ENCODE measurements at regions not wholly inside any gene's neighbourhood (a gene's known extent, or its start where the extent isn't known, plus 50 kb on each side); places are given as distances from the start of the nearest gene placed in this dataset.
A peak's percentile ranks its signal among the peaks of the same experiment; 100 is the strongest.

GRCh38 chr11:15757048-15757698, 599.2 kb downstream of the SOX6 start:
- no peak for DNase-seq
- in situ Hi-C loops (cut with HindIII; ENCODE audit: low pct_ligation_motif_present, low pct_unique_long_range_greater_than_20kb, low sequenced_read_pairs), result no loop called here

GRCh38 chr11:15758857-15759465, 597.4 kb downstream of the SOX6 start:
- no peak for DNase-seq

DNA sequence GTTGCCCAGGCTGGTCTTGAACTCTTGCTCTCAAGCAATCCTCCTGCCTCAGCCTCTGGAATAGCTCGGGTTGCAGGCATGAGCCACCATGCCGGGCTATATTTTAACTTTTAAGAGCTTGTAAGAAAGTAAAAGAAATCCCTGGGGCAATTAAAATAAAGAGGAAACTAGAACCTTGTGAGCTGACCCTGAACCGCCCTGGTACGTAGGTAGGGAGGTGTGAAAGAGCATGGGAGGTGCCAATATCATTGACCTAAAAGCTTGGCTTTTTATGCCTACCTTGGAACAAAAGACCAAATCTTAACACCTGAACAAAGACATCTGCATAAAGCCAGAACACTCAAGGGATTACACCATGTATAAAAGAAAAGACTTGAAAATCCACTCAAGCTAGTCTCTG, 595.1 kb downstream of the SOX6 start:
- DNase-seq, result no peak
- in situ Hi-C loops (cut with HindIII; ENCODE audit: low pct_ligation_motif_present, low pct_unique_long_range_greater_than_20kb, low sequenced_read_pairs), result no loop called here

More at GRCh38 chr11:15758857-15759465, 597.4 kb downstream of the SOX6 start:
- in situ Hi-C loops (cut with HindIII; ENCODE audit: low pct_ligation_motif_present, low pct_unique_long_range_greater_than_20kb, low sequenced_read_pairs), result no loop called here

DNA sequence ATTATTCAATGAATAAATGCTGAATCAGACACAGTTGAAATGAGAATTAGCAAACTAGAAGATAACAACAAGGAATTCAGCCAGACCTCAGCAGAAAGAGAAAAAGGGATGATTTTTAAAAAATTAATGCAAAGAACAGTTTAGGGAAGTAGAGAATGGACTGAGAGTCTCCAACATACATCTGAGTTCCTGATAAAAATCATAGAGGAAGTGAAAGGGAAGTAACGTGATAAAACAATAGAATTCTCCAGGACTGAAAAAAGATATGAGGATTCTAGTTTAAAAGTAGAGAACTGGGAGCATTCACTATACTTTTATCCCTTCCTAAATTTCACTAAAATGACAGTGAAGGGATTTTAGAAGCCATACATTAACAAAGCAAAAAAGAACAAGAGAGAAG, 592.0 kb downstream of the SOX6 start:
- in situ Hi-C loops (cut with HindIII; ENCODE audit: low pct_ligation_motif_present, low pct_unique_long_range_greater_than_20kb, low sequenced_read_pairs), result no loop called here
- no peak for DNase-seq

GRCh38 chr11:15764948-15765347, 591.4 kb downstream of the SOX6 start:
- in situ Hi-C loops (cut with HindIII; ENCODE audit: low pct_ligation_motif_present, low pct_unique_long_range_greater_than_20kb, low sequenced_read_pairs), result no loop called here
- no peak for DNase-seq

- no peak for DNase-seq
- in situ Hi-C loops (cut with HindIII; ENCODE audit: low pct_ligation_motif_present, low pct_unique_long_range_greater_than_20kb, low sequenced_read_pairs), result no loop called here
Observed at GRCh38 chr11:15765530-15765929, 590.8 kb downstream of the SOX6 start.

GRCh38 chr11:15768321-15768720, 588.0 kb downstream of the SOX6 start:
- in situ Hi-C loops (cut with HindIII; ENCODE audit: low pct_ligation_motif_present, low pct_unique_long_range_greater_than_20kb, low sequenced_read_pairs), result no loop called here
- no peak for DNase-seq

- no peak for DNase-seq
- in situ Hi-C loops (cut with HindIII; ENCODE audit: low pct_ligation_motif_present, low pct_unique_long_range_greater_than_20kb, low sequenced_read_pairs), result no loop called here
Observed at GRCh38 chr11:15769203-15769602, 587.1 kb downstream of the SOX6 start.

GRCh38 chr11:15770798-15771414, 585.4 kb downstream of the SOX6 start:
- in situ Hi-C loops (cut with HindIII; ENCODE audit: low pct_ligation_motif_present, low pct_unique_long_range_greater_than_20kb, low sequenced_read_pairs), result no loop called here
- peak; percentile 21 for DNase-seq

- in situ Hi-C loops (cut with HindIII; ENCODE audit: low pct_ligation_motif_present, low pct_unique_long_range_greater_than_20kb, low sequenced_read_pairs), result no loop called here
- no peak for DNase-seq
Observed at GRCh38 chr11:15772547-15772946, 583.8 kb downstream of the SOX6 start.

- no peak for DNase-seq
- in situ Hi-C loops (cut with HindIII; ENCODE audit: low pct_ligation_motif_present, low pct_unique_long_range_greater_than_20kb, low sequenced_read_pairs), result no loop called here
Observed at GRCh38 chr11:15772981-15773380, 583.4 kb downstream of the SOX6 start.

DNA sequence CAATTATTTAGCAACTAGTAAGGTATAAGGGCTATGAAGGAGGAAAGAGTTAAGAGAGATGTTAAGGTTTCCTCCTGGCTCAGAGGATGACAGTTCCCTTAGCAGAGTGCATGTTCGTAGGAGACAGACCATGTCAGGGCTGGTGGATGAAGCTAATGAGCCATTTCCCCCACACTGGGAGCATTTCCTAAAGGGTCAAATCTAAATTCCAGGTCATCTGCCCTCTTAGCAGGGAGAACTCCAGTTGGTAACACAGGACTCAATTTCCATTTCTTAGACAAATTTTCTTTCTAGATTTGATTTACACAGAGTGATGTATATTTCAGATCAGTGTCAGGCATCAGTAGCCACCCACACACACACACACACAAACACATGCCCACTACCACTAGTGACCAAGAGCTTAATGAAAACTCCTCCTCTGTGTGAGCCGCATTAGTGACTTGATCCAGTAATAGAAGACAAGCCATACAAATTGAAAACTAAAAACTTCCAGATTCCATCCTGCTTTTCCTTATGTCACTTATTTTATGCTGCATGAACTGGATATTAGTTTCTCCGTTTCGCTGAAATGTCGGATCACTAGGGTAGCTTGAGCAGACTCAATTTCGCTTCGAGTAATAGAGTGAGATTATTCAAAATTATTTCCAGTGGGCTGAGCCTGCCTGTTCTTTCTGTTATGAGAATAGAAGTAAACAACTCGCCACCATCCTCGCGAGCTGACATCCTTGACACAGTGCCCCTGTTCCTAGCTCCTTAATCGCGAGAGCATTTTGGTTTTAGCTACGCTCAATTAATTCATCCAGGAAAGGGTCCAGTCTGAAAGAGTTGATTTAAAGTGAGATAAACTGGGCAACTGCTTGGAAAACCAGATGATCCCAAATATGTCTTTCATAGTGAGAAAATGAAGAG, 582.6 kb downstream of the SOX6 start:
- DNase-seq, result no peak
- in situ Hi-C loops (cut with HindIII; ENCODE audit: low pct_ligation_motif_present, low pct_unique_long_range_greater_than_20kb, low sequenced_read_pairs), result no loop called here

DNA sequence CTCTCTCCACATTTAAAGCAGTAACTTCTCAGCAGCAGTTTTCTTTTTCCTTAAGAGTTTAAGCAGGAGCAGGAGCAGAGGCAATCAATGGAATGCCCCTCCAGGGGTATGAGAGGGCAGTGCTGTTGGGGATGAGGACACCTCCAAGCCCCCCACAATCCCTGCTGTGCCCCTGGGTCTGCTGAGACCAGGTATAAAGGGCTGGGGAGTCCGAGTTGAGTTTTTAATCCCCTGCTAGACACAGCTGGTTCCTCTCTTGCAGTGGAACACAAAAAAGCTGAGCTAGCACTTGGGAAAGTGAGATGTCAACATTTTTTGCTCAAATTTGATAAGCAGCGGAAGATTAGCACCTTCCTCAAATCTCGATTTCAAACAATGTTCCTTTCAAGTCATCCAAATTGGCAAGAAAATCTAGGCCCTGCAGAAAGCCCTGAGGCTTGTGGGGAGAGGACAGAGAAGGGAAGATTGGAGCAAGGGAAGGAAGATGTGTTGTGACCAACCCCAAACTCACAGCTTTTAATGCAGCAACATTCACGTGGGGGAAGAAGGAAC, 581.9 kb downstream of the SOX6 start:
- in situ Hi-C loops (cut with HindIII; ENCODE audit: low pct_ligation_motif_present, low pct_unique_long_range_greater_than_20kb, low sequenced_read_pairs), result no loop called here
- DNase-seq, result no peak

DNA sequence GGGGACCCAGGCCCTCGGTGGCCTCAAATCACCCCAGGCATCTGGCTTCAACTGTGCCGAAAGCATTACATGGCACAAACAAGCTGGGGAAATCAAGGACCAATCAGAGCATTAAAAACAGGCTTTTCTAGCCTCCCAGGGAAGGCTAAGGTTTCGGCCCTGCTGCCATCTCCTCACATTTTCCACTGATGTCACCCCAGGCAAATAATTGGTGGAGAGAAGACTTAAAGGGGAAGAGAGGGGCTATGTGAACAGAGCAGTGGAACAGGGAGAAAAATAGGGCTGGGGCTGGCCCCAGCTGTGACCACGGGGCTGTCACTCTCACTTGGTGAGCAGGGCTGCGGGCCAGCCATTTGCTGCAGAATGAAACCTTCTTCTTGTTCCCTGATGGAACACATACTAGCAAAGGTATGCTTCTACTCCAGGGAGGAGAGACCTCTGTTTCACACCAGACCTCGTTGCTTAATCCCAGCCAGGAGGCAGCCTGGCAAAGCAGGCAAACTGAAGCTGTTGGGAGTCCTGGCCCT, 581.3 kb downstream of the SOX6 start:
- DNase-seq, result no peak
- in situ Hi-C loops (cut with HindIII; ENCODE audit: low pct_ligation_motif_present, low pct_unique_long_range_greater_than_20kb, low sequenced_read_pairs), result no loop called here

GRCh38 chr11:15775797-15776196, 580.5 kb downstream of the SOX6 start:
- in situ Hi-C loops (cut with HindIII; ENCODE audit: low pct_ligation_motif_present, low pct_unique_long_range_greater_than_20kb, low sequenced_read_pairs), result no loop called here
- no peak for DNase-seq

GRCh38 chr11:15776366-15776765, 580.0 kb downstream of the SOX6 start:
- in situ Hi-C loops (cut with HindIII; ENCODE audit: low pct_ligation_motif_present, low pct_unique_long_range_greater_than_20kb, low sequenced_read_pairs), result no loop called here
- DNase-seq, result no peak

DNA sequence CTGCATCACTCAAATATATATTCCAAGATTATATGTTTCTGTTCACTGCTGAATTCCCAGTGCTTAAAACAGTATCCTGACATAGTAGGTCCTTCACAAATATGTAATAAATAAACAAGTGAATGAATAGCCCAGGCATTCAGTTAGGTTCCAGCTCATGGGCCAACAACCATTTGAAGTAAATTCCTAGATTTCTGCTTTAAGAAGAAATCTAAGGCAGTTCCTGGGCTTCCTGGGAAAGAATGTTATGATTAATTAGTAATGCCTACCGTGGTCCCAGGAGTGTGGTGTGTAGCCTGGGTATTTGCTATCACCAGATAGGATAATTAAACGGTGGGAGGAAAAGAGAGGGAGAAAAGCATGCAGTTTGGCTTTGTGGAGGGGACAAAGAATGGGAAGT, 576.8 kb downstream of the SOX6 start:
- in situ Hi-C loops (cut with HindIII; ENCODE audit: low pct_ligation_motif_present, low pct_unique_long_range_greater_than_20kb, low sequenced_read_pairs), result no loop called here
- DNase-seq, result no peak

DNA sequence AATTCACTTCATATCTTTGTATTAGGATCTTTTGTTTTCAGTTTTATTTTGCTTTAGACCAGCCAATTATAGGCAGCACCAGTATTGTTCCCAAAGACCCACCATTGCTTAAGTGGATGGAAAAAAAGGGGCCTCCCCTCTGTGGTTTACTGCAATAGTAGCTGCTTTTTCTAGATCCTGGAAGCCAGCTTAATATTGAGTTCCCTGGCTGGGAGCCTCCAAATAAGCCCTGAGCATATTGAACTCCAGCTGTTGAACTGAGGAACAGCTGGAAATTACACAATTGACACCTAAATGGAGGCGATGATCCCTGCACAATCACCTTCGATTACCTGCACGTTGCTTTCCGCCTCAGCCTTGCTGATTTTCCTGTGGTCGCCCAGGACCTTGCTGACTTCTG, 576.0 kb downstream of the SOX6 start:
- no peak for DNase-seq
- in situ Hi-C loops (cut with HindIII; ENCODE audit: low pct_ligation_motif_present, low pct_unique_long_range_greater_than_20kb, low sequenced_read_pairs), result no loop called here

DNA sequence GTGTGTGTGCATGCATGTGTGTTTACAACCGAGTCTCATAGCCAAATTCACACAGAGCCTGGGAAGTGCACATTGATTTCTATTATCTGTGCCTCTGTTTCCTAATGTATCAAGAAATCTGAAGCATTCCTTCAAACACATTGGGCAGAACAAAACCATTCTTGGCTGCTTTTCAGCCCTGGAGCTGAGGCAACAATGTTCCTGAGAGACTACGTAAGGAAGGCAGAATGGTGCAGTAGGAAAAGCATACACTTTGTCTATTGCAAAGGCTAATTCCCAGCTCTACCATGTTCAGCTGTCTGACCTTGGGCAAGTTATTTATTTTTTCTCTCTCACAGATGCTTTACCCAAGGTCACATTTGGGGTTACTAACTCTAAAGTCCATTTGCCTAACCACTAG, 575.5 kb downstream of the SOX6 start:
- in situ Hi-C loops (cut with HindIII; ENCODE audit: low pct_ligation_motif_present, low pct_unique_long_range_greater_than_20kb, low sequenced_read_pairs), result no loop called here
- no peak for DNase-seq

Measured in ACHN (cell line).